D721Med (cell line): ENCODE measurements at regions not wholly inside any gene's neighbourhood (a gene's known extent, or its start where the extent isn't known, plus 50 kb on each side); places are given as distances from the start of the nearest gene placed in this dataset.

Experiments used
- DNase-seq: peaks from one replicate; pipeline ENCODE4 v3.0.0; 2011; ENCODE audit warnings: low spot score; ENCODE audit not compliant: insufficient read length
- FAIRE-seq: peaks from 2 replicates; lab custom pipeline; 2011; peaks lifted over from hg19 to GRCh38; lab: Jason Lieb, UNC
- CTCF ChIP-seq: IDR thresholded peaks from 2 replicates; pipeline ENCODE4 v1.5.1; 2012; ENCODE audit warnings: mild to moderate bottlenecking, control low read depth; ENCODE audit not compliant: insufficient read depth; ENCODE audit errors: missing control alignments

- DNase-seq, result no peak
- FAIRE-seq, result no peak
- TF ChIP-seq CTCF, result no peak
Measured at GRCh38 chr10:33390046-33390445, 55.6 kb upstream of the NRP1 start.

DNA sequence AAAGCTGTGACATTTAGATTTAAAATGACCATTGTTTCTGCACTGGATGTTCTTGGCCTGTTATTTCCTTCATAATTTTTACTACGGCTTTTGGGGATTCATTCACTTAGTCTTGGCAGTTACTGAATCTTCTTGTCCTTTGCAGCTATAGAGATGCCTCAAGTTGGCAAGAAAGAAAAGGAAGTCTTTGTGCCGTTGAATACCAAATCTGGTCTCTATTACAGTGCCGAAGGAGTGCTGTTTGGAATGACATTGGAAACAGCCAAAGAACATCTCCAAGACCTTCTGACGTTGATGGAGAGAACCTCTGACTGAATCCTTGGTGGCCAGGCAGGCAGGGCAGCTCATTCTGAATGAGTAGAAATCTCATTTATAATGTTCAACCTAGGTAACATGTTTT, 54.3 kb upstream of the NRP1 start:
- no peak for TF ChIP-seq CTCF
- DNase-seq (no peak), FAIRE-seq (no peak)

GRCh38 chr10:33388382-33388781, 53.9 kb upstream of the NRP1 start:
- FAIRE-seq (no peak), DNase-seq (no peak)
- TF ChIP-seq CTCF, result no peak

DNA sequence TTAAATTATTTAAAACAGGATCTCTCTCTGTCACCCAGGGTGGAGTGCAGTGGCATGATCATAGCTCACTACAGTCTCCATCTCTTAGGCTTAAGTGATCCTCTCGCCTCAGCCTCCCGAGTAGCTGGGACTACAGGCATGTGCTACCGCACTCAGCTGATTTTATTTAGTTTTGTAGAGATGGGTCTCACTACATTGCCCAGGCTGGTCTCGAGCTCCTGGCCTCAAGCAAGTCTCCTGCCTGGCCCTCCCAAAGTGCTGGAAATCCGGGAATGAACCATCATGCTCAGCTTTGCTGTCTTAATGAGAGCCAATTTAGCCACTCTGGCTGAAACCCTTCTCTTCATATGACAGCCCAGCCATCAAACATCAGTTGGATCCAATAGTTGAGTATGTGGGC, 53.3 kb upstream of the NRP1 start:
- DNase-seq (no peak), FAIRE-seq (no peak)
- no peak for TF ChIP-seq CTCF

- TF ChIP-seq CTCF, result no peak
- FAIRE-seq (no peak), DNase-seq (no peak)
Measured at GRCh38 chr10:33386926-33387325, 52.5 kb upstream of the NRP1 start.

DNA sequence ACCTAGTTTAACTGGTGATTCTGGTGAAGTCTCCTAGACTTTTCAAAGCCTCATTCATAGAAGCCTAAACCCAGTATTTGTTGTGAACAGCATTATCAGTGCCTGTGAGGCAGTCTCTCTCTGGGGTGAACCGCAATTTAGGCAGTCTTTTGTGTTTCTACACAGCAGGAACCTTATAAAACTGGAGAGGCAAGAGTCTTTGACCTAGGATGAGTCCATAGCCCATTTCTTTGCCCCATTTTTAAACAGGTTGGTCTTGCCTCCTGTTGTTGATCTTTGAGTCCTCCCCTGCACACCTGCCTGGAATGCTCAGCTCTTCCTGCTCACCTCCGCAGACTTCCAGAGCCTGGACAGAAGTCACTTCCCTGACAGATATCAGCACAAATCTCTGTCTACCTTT, 51.2 kb upstream of the NRP1 start:
- no peak for FAIRE-seq
- no peak for TF ChIP-seq CTCF
- no peak for DNase-seq

GRCh38 chr10:33385015-33385414, 50.5 kb upstream of the NRP1 start:
- DNase-seq, result no peak
- TF ChIP-seq CTCF, result no peak
- no peak for FAIRE-seq
